HepG2 (cell line): ENCODE measurements at regions not wholly inside any gene's neighbourhood (a gene's known extent, or its start where the extent isn't known, plus 50 kb on each side); places are given as distances from the start of the nearest gene placed in this dataset.
"Not testable (repeated sequence)": the region's sequence is repeated elsewhere in the genome, so short reads cannot be mapped to it uniquely, and the experiment has no call there.

Source experiments
- EP300 ChIP-seq, 3 experiments: sonication (generic) in 1 of 3; formaldehyde crosslinking in 1 of 3; IDR thresholded peaks; 2 replicates each; pipeline versions ENCODE4 v1.5.1 to v1.6.1; 2011 to 2020; ENCODE audit warnings: low read depth in 2 of 3, low read length in 2 of 3, borderline replicate concordance in 1 of 3, improper control_type of control experiment in 1 of 3, mild to moderate bottlenecking in 1 of 3, missing genetic modification reagents in 1 of 3, moderate library complexity in 1 of 3
- EZH2 ChIP-seq: conservative IDR thresholded peaks from 2 replicates; pipeline ENCODE4 v1.6.1; 2012; ENCODE audit warnings: mild to moderate bottlenecking, low read depth, low read length, moderate library complexity
- HDAC6 ChIP-seq: fragments of 200-600 bp; sonication (generic); IDR thresholded peaks from 2 replicates; pipeline ENCODE4 v1.7.0; 2017; ENCODE audit warnings: mild to moderate bottlenecking, antibody characterized with exemption, low read length, low read depth
- HMGXB4 ChIP-seq, 2 experiments: sonication (generic) in 1 of 2; formaldehyde crosslinking in 1 of 2; IDR thresholded peaks; 2 replicates each; pipeline versions ENCODE4 v1.4.0 to v1.6.1; 2018 to 2020; ENCODE audit warnings: missing genetic modification reagents in 2 of 2, borderline replicate concordance in 1 of 2, low read depth in 1 of 2, mild to moderate bottlenecking in 1 of 2, missing biosample characterization in 1 of 2
- KDM4B ChIP-seq: sonication (generic); formaldehyde crosslinking; IDR thresholded peaks from 2 replicates; pipeline ENCODE4 v1.4.0; 2020; ENCODE audit warnings: missing genetic modification reagents
- NAIF1 ChIP-seq: sonication (generic); formaldehyde crosslinking; IDR thresholded peaks from 2 replicates; pipeline ENCODE4 v1.5.0; 2020; ENCODE audit warnings: mild to moderate bottlenecking, missing genetic modification reagents, borderline replicate concordance
- PHB2 ChIP-seq: fragments of 450-650 bp; IDR thresholded peaks from 2 replicates; pipeline ENCODE4 v1.6.1; 2018; ENCODE audit not compliant: partially characterized antibody
- SIN3A ChIP-seq: IDR thresholded peaks from 2 replicates; pipeline ENCODE4 v1.6.1; 2011; ENCODE audit warnings: low read depth, mild to moderate bottlenecking, control low read depth, low read length, borderline replicate concordance
- ZXDC ChIP-seq: sonication (generic); formaldehyde crosslinking; IDR thresholded peaks from 2 replicates; pipeline ENCODE4 v1.5.0; 2020; ENCODE audit warnings: mild to moderate bottlenecking, missing genetic modification reagents

- not testable (repeated sequence) for TF ChIP-seq NAIF1; HDAC6; PHB2; ZXDC; SIN3A; KDM4B (CRISPR knock-in tag); EP300 (IDR thresholded peaks at IDR 0.05; ENCODE audit: low read depth in 2 of 2, low read length in 2 of 2); EP300 (CRISPR knock-in tag; IDR thresholded peaks at IDR 0.05; ENCODE audit: borderline replicate concordance); EZH2; HMGXB4 (CRISPR knock-in tag; IDR thresholded peaks at IDR 0.05; ENCODE audit: borderline replicate concordance in 1 of 2, low read depth in 1 of 2)
Measured at GRCh38 chr7:113012862-113013261, 73.8 kb downstream of the GPR85 start.
